ENCODE measurements at regions not wholly inside any gene's neighbourhood (a gene's known extent, or its start where the extent isn't known, plus 50 kb on each side); places are given as distances from the start of the nearest gene placed in this dataset.

GRCh38 chr2:75360945-75361344 is 161.6 kb upstream of the TACR1 start:
- TF ChIP-seq EZH2 (IDR thresholded peaks at IDR 0.05; ENCODE audit: low read depth, unreplicated experiment) (no peak), ETS1 (IDR thresholded peaks at IDR 0.05) (no peak), CTCF (conservative IDR thresholded peaks at IDR 0.05; ENCODE audit: low read depth in 2 of 2) (no peak), REST (IDR thresholded peaks at IDR 0.05; ENCODE audit: unreplicated experiment) (no peak), NANOG (IDR thresholded peaks at IDR 0.05; ENCODE audit: borderline replicate concordance) (no peak), POLR2AphosphoS5 (IDR thresholded peaks at IDR 0.05; ENCODE audit: low read depth) (no peak), EZH2phosphoT487 (IDR thresholded peaks at IDR 0.05; ENCODE audit: unreplicated experiment) (no peak), JUNB (IDR thresholded peaks at IDR 0.05; ENCODE audit: unreplicated experiment) (no peak), ZNF331 (CRISPR knock-in tag; IDR thresholded peaks at IDR 0.05; ENCODE audit: low read depth) (no peak), STAT1 (IDR thresholded peaks at IDR 0.05; ENCODE audit: unreplicated experiment) (no peak)

Data from GM23338 (cell line).